ENCODE measurements at regions not wholly inside any gene's neighbourhood (a gene's known extent, or its start where the extent isn't known, plus 50 kb on each side); places are given as distances from the start of the nearest gene placed in this dataset.

GRCh38 chr13:31631746-31632145 lies 107.6 kb upstream of the RXFP2 start:
- DNase-seq (ENCODE audit: extremely low spot score in 2 of 2) = no peak
- intact Hi-C loops (cut with DNase I) = no loop called here

GRCh38 chr13:31638577-31638976 lies 100.7 kb upstream of the RXFP2 start:
- Histone ChIP-seq H3K4me3 (no peak overlapping the region), H3K27ac (no peak overlapping the region), H3K9me3 (no peaks in the 10 kb centered on the region), H3K4me1 (peaks cover 8% of the 10 kb centered on the region), H3K36me3 (no peaks in the 10 kb centered on the region), H3K27me3 (no peaks in the 10 kb centered on the region)
- no peak for DNase-seq (ENCODE audit: extremely low spot score in 2 of 2)
- intact Hi-C loops (cut with DNase I) = no loop called here
- TF ChIP-seq POLR2AphosphoS5 (IDR thresholded peaks at IDR 0.05; ENCODE audit: insufficient read depth in 1 of 2, low read depth in 1 of 2) = no peak
- TF ChIP-seq POLR2A (IDR thresholded peaks at IDR 0.05) = no peak
- no peak for TF ChIP-seq CTCF (IDR thresholded peaks at IDR 0.05)

More at GRCh38 chr13:31631746-31632145, 107.6 kb upstream of the RXFP2 start:
- Histone ChIP-seq H3K4me3 (no peak overlapping the region), H3K27me3 (no peaks in the 10 kb centered on the region), H3K27ac (no peak overlapping the region), H3K36me3 (no peaks in the 10 kb centered on the region), H3K9me3 (no peaks in the 10 kb centered on the region), H3K4me1 (no peaks in the 10 kb centered on the region)
- TF ChIP-seq POLR2AphosphoS5 (IDR thresholded peaks at IDR 0.05; ENCODE audit: insufficient read depth in 1 of 2, low read depth in 1 of 2) = no peak
- TF ChIP-seq POLR2A (IDR thresholded peaks at IDR 0.05) = no peak
- no peak for TF ChIP-seq CTCF (IDR thresholded peaks at IDR 0.05)

GRCh38 chr13:31639443-31640163 lies 99.7 kb upstream of the RXFP2 start:
- DNase-seq (ENCODE audit: extremely low spot score in 2 of 2) = no peak

GRCh38 chr13:31649766-31650165 lies 89.6 kb upstream of the RXFP2 start:
- DNase-seq (ENCODE audit: extremely low spot score in 2 of 2) = no peak
- intact Hi-C loops (cut with DNase I) = no loop called here
- Histone ChIP-seq H3K4me1 (no peaks in the 10 kb centered on the region), H3K27ac (no peak overlapping the region), H3K9me3 (no peaks in the 10 kb centered on the region), H3K4me3 (no peak overlapping the region), H3K36me3 (no peaks in the 10 kb centered on the region), H3K27me3 (no peaks in the 10 kb centered on the region)
- no peak for TF ChIP-seq CTCF (IDR thresholded peaks at IDR 0.05)
- no peak for TF ChIP-seq POLR2A (IDR thresholded peaks at IDR 0.05)
- no peak for TF ChIP-seq POLR2AphosphoS5 (IDR thresholded peaks at IDR 0.05; ENCODE audit: insufficient read depth in 1 of 2, low read depth in 1 of 2)

More at GRCh38 chr13:31639443-31640163, 99.7 kb upstream of the RXFP2 start:
- no peaks in the 10 kb centered on the region for H3K36me3 ChIP-seq
- no peak overlapping the region for H3K4me3 ChIP-seq
- peaks cover 8% of the 10 kb centered on the region for H3K4me1 ChIP-seq
- H3K27ac ChIP-seq = no peak overlapping the region
- no peaks in the 10 kb centered on the region for H3K9me3 ChIP-seq
- no peaks in the 10 kb centered on the region for H3K27me3 ChIP-seq
- TF ChIP-seq POLR2AphosphoS5 (IDR thresholded peaks at IDR 0.05; ENCODE audit: insufficient read depth in 1 of 2, low read depth in 1 of 2) (no peak), CTCF (IDR thresholded peaks at IDR 0.05) (no peak), POLR2A (IDR thresholded peaks at IDR 0.05) (no peak)
- intact Hi-C loops (cut with DNase I) = no loop called here

GRCh38 chr13:31653730-31654129 lies 85.6 kb upstream of the RXFP2 start:
- intact Hi-C loops (cut with DNase I) = no loop called here
- TF ChIP-seq POLR2A (IDR thresholded peaks at IDR 0.05) (no peak), POLR2AphosphoS5 (IDR thresholded peaks at IDR 0.05; ENCODE audit: insufficient read depth in 1 of 2, low read depth in 1 of 2) (no peak), CTCF (IDR thresholded peaks at IDR 0.05) (no peak)
- no peak overlapping the region for H3K27ac ChIP-seq
- H3K4me3 ChIP-seq = no peak overlapping the region
- no peaks in the 10 kb centered on the region for H3K4me1 ChIP-seq
- no peaks in the 10 kb centered on the region for H3K36me3 ChIP-seq
- no peak for DNase-seq (ENCODE audit: extremely low spot score in 2 of 2)
- no peaks in the 10 kb centered on the region for H3K27me3 ChIP-seq
- H3K9me3 ChIP-seq = no peaks in the 10 kb centered on the region
